ENCODE measurements at regions not wholly inside any gene's neighbourhood (a gene's known extent, or its start where the extent isn't known, plus 50 kb on each side); places are given as distances from the start of the nearest gene placed in this dataset.

GRCh38 chrY:8202837-8203236, 1134.4 kb upstream of the TSPY4 start:
- no peak for ATAC-seq
- intact Hi-C loops (cut with DNase I) = no loop called here
- H3K27me3 ChIP-seq (ENCODE audit: control insufficient read depth, insufficient read depth) = no peaks in the 10 kb centered on the region

GRCh38 chrY:8241144-8241543, 1096.1 kb upstream of the TSPY4 start:
- no peaks in the 10 kb centered on the region for H3K27me3 ChIP-seq (ENCODE audit: control insufficient read depth, insufficient read depth)
- no peak overlapping the region for H3K4me3 ChIP-seq (ENCODE audit: low read length)
- no peaks in the 10 kb centered on the region for H3K4me1 ChIP-seq (ENCODE audit: control insufficient read depth, insufficient read depth, low read length)
- H3K9me3 ChIP-seq (ENCODE audit: control insufficient read depth, low read length) = no peaks in the 10 kb centered on the region
- no peak for DNase-seq
- no peak overlapping the region for H3K27ac ChIP-seq (ENCODE audit: low read length)
- 68% methylated on average over 8 of the region's 8 CpGs for WGBS
- no peak for ATAC-seq
- intact Hi-C loops (cut with DNase I) = no loop called here

More at GRCh38 chrY:8202837-8203236, 1134.4 kb upstream of the TSPY4 start:
- H3K4me3 ChIP-seq (ENCODE audit: low read length) = no peak overlapping the region
- H3K9me3 ChIP-seq (ENCODE audit: control insufficient read depth, low read length) = no peaks in the 10 kb centered on the region
- WGBS = 31% methylated on average over 3 of the region's 3 CpGs
- no peak overlapping the region for H3K27ac ChIP-seq (ENCODE audit: low read length)
- no peak for DNase-seq
- no peaks in the 10 kb centered on the region for H3K4me1 ChIP-seq (ENCODE audit: control insufficient read depth, insufficient read depth, low read length)

- DNase-seq (no peak), ATAC-seq (no peak)
- Histone ChIP-seq H3K4me1 (ENCODE audit: control insufficient read depth, insufficient read depth, low read length) (no peaks in the 10 kb centered on the region), H3K4me3 (ENCODE audit: low read length) (no peak overlapping the region), H3K9me3 (ENCODE audit: control insufficient read depth, low read length) (no peaks in the 10 kb centered on the region), H3K27me3 (ENCODE audit: control insufficient read depth, insufficient read depth) (no peaks in the 10 kb centered on the region), H3K27ac (ENCODE audit: low read length) (no peak overlapping the region)
- intact Hi-C loops (cut with DNase I) = no loop called here
Observed at GRCh38 chrY:8273807-8274206, 1063.5 kb upstream of the TSPY4 start.

GRCh38 chrY:8305021-8305420, 1032.2 kb upstream of the TSPY4 start:
- 81% methylated on average over 1 of the region's 1 CpG for WGBS
- ATAC-seq = no peak

DNA sequence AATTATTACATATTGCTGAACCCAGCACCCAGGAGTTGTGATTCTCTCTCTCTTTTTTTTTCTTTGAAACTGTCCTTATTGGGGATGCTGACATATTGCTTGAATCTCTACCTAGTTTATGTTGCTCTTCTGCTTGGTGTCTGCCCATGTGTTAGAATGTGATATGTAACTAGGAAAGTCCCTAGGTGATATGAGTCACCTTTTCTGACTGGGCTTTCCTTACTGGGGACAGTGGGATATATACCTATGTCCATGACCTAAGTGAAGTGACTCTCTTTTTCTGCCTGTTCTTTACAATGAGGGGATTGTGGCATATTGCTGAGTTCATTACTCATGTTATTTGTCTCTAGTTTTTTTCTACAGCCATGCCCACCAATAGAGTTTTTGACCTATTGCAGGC, 1013.2 kb upstream of the TSPY4 start:
- Histone ChIP-seq H3K4me1 (ENCODE audit: control insufficient read depth, insufficient read depth, low read length) (no peaks in the 10 kb centered on the region), H3K9me3 (ENCODE audit: control insufficient read depth, low read length) (no peaks in the 10 kb centered on the region), H3K4me3 (ENCODE audit: low read length) (no peak overlapping the region), H3K27ac (ENCODE audit: low read length) (no peak overlapping the region), H3K27me3 (ENCODE audit: control insufficient read depth, insufficient read depth) (no peaks in the 10 kb centered on the region)
- no peak for ATAC-seq
- no peak for DNase-seq
- intact Hi-C loops (cut with DNase I) = no loop called here

More at GRCh38 chrY:8305021-8305420, 1032.2 kb upstream of the TSPY4 start:
- DNase-seq = no peak
- intact Hi-C loops (cut with DNase I) = no loop called here
- no peaks in the 10 kb centered on the region for H3K9me3 ChIP-seq (ENCODE audit: control insufficient read depth, low read length)
- H3K4me3 ChIP-seq (ENCODE audit: low read length) = no peak overlapping the region
- H3K4me1 ChIP-seq (ENCODE audit: control insufficient read depth, insufficient read depth, low read length) = no peaks in the 10 kb centered on the region
- no peaks in the 10 kb centered on the region for H3K27me3 ChIP-seq (ENCODE audit: control insufficient read depth, insufficient read depth)
- no peak overlapping the region for H3K27ac ChIP-seq (ENCODE audit: low read length)

DNA sequence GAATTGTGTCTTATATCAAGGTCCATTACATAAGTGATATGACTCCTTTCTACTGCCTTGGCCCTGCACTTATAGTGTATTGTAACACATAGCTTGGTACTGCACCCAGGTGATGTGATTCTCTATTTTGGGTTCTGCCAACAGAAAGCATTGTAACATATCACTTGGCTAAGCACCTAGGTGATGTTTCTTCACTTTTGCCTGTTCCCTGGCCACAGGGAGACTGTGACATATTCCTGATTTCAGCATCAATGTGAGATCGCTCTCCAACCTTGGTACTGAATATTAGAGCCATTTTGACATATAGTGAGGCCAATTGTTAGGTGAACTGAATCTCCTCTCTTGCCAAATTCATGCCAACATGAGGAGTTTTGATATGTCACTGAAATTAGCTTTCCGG, 1010.3 kb upstream of the TSPY4 start:
- ATAC-seq (no peak), DNase-seq (no peak)
- no peak overlapping the region for H3K4me3 ChIP-seq (ENCODE audit: low read length)
- 63% methylated on average over 2 of the region's 2 CpGs for WGBS
- no peaks in the 10 kb centered on the region for H3K4me1 ChIP-seq (ENCODE audit: control insufficient read depth, insufficient read depth, low read length)
- intact Hi-C loops (cut with DNase I) = no loop called here
- H3K9me3 ChIP-seq (ENCODE audit: control insufficient read depth, low read length) = no peaks in the 10 kb centered on the region
- no peak overlapping the region for H3K27ac ChIP-seq (ENCODE audit: low read length)
- H3K27me3 ChIP-seq (ENCODE audit: control insufficient read depth, insufficient read depth) = no peaks in the 10 kb centered on the region

- Histone ChIP-seq H3K27ac (ENCODE audit: low read length) (no peak overlapping the region), H3K4me1 (ENCODE audit: control insufficient read depth, insufficient read depth, low read length) (no peaks in the 10 kb centered on the region), H3K27me3 (ENCODE audit: control insufficient read depth, insufficient read depth) (no peaks in the 10 kb centered on the region), H3K4me3 (ENCODE audit: low read length) (no peak overlapping the region), H3K9me3 (ENCODE audit: control insufficient read depth, low read length) (no peaks in the 10 kb centered on the region)
- ATAC-seq = no peak
- intact Hi-C loops (cut with DNase I) = no loop called here
- no peak for DNase-seq
- 43% methylated on average over 1 of the region's 1 CpG for WGBS
Observed at GRCh38 chrY:8327708-8328354, 1009.4 kb upstream of the TSPY4 start.

DNA sequence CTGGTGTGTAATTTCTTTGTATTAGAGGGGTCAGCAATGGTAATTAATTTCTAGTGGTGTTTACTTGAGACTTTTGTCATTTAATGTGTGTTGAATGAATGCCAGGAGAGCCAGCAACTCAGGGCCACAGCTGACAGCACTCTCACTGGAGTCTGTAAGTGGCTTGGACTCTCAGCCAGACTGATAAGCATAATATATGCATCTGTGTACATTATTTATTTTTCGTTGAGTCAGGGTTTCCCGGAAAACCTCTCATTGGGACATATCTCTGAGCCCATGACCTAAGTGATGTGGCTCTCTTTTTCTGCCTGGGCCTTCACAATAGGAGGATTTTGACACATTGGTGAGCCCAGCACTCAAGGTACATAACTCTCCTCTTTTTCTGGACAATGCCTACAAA, 1007.8 kb upstream of the TSPY4 start:
- ATAC-seq (no peak), DNase-seq (no peak)
- Histone ChIP-seq H3K27ac (ENCODE audit: low read length) (no peak overlapping the region), H3K27me3 (ENCODE audit: control insufficient read depth, insufficient read depth) (no peaks in the 10 kb centered on the region), H3K4me1 (ENCODE audit: control insufficient read depth, insufficient read depth, low read length) (no peaks in the 10 kb centered on the region), H3K9me3 (ENCODE audit: control insufficient read depth, low read length) (no peaks in the 10 kb centered on the region), H3K4me3 (ENCODE audit: low read length) (no peak overlapping the region)
- intact Hi-C loops (cut with DNase I) = no loop called here
- WGBS = 74% methylated on average over 2 of the region's 2 CpGs

DNA sequence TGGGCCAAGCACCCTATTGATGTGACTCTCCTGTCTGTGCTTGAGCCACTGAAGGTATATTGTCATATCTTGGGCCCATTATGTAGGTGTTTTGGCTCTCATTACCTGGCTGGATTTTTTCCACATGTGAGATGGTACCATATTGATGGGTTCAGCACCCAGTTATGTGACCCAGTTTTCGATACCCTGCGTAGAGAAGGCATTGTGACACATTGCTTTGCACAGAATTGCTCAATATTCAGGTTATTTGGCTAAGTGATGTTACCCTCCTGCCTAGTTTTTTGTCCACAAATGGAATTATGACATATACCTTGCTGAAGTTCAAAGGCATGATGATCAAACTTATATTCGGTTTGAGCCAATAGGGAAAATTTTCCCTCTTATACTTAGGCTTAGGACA, 1007.3 kb upstream of the TSPY4 start:
- DNase-seq (no peak), ATAC-seq (no peak)
- no peaks in the 10 kb centered on the region for H3K27me3 ChIP-seq (ENCODE audit: control insufficient read depth, insufficient read depth)
- no peaks in the 10 kb centered on the region for H3K4me1 ChIP-seq (ENCODE audit: control insufficient read depth, insufficient read depth, low read length)
- no peaks in the 10 kb centered on the region for H3K9me3 ChIP-seq (ENCODE audit: control insufficient read depth, low read length)
- H3K4me3 ChIP-seq (ENCODE audit: low read length) = no peak overlapping the region
- 65% methylated on average over 3 of the region's 3 CpGs for WGBS
- no peak overlapping the region for H3K27ac ChIP-seq (ENCODE audit: low read length)
- intact Hi-C loops (cut with DNase I) = no loop called here

DNA sequence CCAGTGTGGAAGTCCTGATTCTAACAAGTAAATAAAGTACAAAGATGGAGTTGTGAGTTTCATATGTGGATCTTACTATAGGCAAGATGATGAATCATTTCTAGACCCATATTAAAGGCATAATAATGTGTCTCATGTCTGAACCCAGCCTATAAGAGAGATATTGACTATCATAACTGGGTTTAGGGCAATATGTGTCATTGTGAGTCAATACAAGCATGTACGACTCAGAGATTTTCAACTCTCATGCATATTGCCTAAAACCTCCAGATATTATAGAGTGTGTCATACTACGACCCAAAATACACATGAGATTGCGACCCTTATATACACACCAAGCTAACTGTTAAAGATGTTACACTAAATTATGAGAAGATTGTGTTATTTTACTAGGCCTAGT, 1003.9 kb upstream of the TSPY4 start:
- intact Hi-C loops (cut with DNase I) = no loop called here
- Histone ChIP-seq H3K9me3 (ENCODE audit: control insufficient read depth, low read length) (no peaks in the 10 kb centered on the region), H3K4me3 (ENCODE audit: low read length) (no peak overlapping the region), H3K4me1 (ENCODE audit: control insufficient read depth, insufficient read depth, low read length) (no peaks in the 10 kb centered on the region), H3K27ac (ENCODE audit: low read length) (no peak overlapping the region), H3K27me3 (ENCODE audit: control insufficient read depth, insufficient read depth) (no peaks in the 10 kb centered on the region)
- WGBS = 68% methylated on average over 3 of the region's 3 CpGs
- ATAC-seq = no peak
- no peak for DNase-seq

- Histone ChIP-seq H3K9me3 (ENCODE audit: control insufficient read depth, low read length) (no peaks in the 10 kb centered on the region), H3K27me3 (ENCODE audit: control insufficient read depth, insufficient read depth) (no peaks in the 10 kb centered on the region), H3K4me3 (ENCODE audit: low read length) (no peak overlapping the region), H3K4me1 (ENCODE audit: control insufficient read depth, insufficient read depth, low read length) (no peaks in the 10 kb centered on the region), H3K27ac (ENCODE audit: low read length) (no peak overlapping the region)
- DNase-seq = no peak
- ATAC-seq = no peak
- intact Hi-C loops (cut with DNase I) = no loop called here
Observed at GRCh38 chrY:8335299-8335835, 1001.9 kb upstream of the TSPY4 start.
